Uterus (tissue), 2 donors: ENCODE measurements at regions not wholly inside any gene's neighbourhood (a gene's known extent, or its start where the extent isn't known, plus 50 kb on each side); places are given as distances from the start of the nearest gene placed in this dataset.

ENCODE experiments used
- CTCF ChIP-seq, 4 experiments: fragments of 200-600 bp in 2 of 4; fragments of 450-650 bp in 2 of 4; sonication (generic) in 2 of 4; IDR thresholded peaks; one replicate each; pipeline ENCODE4 v1.5.1; 2016 to 2019; ENCODE audit warnings: antibody characterized with exemption in 4 of 4, mild to moderate bottlenecking in 2 of 4, moderate library complexity in 1 of 4
- POLR2A ChIP-seq, 2 donors: fragments of 450-650 bp; IDR thresholded peaks; one replicate each; pipeline ENCODE4 v1.6.1; 2016; ENCODE audit warnings: antibody characterized with exemption in 2 of 2, mild to moderate bottlenecking in 1 of 2, moderate library complexity in 1 of 2

GRCh38 chr10:42939237-42939636 is 137.6 kb upstream of the RET start:
- TF ChIP-seq CTCF (IDR thresholded peaks at IDR 0.05) (no peak), POLR2A (IDR thresholded peaks at IDR 0.05) (no peak)
